ENCODE measurements at regions not wholly inside any gene's neighbourhood (a gene's known extent, or its start where the extent isn't known, plus 50 kb on each side); places are given as distances from the start of the nearest gene placed in this dataset.

- Histone ChIP-seq H3K79me2 (ENCODE audit: insufficient read depth, low read length) (no peaks in the 10 kb centered on the region), H4K20me1 (ENCODE audit: insufficient read depth, low read length) (no peaks in the 10 kb centered on the region), H3K36me3 (ENCODE audit: insufficient read depth, low read length) (no peaks in the 10 kb centered on the region), H3K9ac (ENCODE audit: low read length) (no peak overlapping the region), H3K9me3 (ENCODE audit: insufficient read depth, low read depth, low read length) (no peaks in the 10 kb centered on the region), H3K27ac (ENCODE audit: low read depth, low read length) (no peak overlapping the region), H3K4me2 (ENCODE audit: low read length) (no peak overlapping the region), H3K4me3 (ENCODE audit: insufficient read depth, low read depth, low read length) (no peak overlapping the region), H3K4me1 (ENCODE audit: insufficient read depth, low read length) (no peaks in the 10 kb centered on the region), H3K27me3 (ENCODE audit: insufficient read depth, low read length) (peaks cover 9% of the 10 kb centered on the region), H2AFZ (ENCODE audit: low read depth, low read length) (no peak overlapping the region)
- FAIRE-seq, result no peak
- Mint-ChIP-seq H3K36me3 (ENCODE audit: low read depth, unreplicated experiment) (no peaks in the 10 kb centered on the region), H3K4me1 (ENCODE audit: low read depth, unreplicated experiment) (no peaks in the 10 kb centered on the region), H3K9me3 (ENCODE audit: unreplicated experiment) (peaks cover 10% of the 10 kb centered on the region), H3K27me3 (ENCODE audit: low read depth, unreplicated experiment) (peaks cover 41% of the 10 kb centered on the region), H3K4me3 (ENCODE audit: unreplicated experiment) (no peak overlapping the region), H3K27ac (ENCODE audit: unreplicated experiment) (no peak overlapping the region)
- DNase-seq (ENCODE audit: low read depth), result no peak
- TF ChIP-seq EZH2 (IDR thresholded peaks at IDR 0.05; ENCODE audit: insufficient read depth, low read length), result no peak
- TF ChIP-seq CTCF (IDR thresholded peaks at IDR 0.05; ENCODE audit: insufficient read depth, low read depth, low read length), result no peak
Measured at GRCh38 chr7:140283472-140283871, 106.7 kb upstream of the KDM7A start.

GRCh38 chr7:140281960-140282359 lies 105.2 kb upstream of the KDM7A start:
- no peak overlapping the region for H3K4me2 ChIP-seq (ENCODE audit: low read length)
- H3K36me3 ChIP-seq (ENCODE audit: insufficient read depth, low read length), result no peaks in the 10 kb centered on the region
- no peak overlapping the region for H3K27ac ChIP-seq (ENCODE audit: low read depth, low read length)
- H3K4me1 ChIP-seq (ENCODE audit: insufficient read depth, low read length), result no peaks in the 10 kb centered on the region
- H3K27ac Mint-ChIP-seq (ENCODE audit: unreplicated experiment), result no peak overlapping the region
- no peak overlapping the region for H2AFZ ChIP-seq (ENCODE audit: low read depth, low read length)
- H3K79me2 ChIP-seq (ENCODE audit: insufficient read depth, low read length), result no peaks in the 10 kb centered on the region
- FAIRE-seq, result no peak
- TF ChIP-seq CTCF (IDR thresholded peaks at IDR 0.05; ENCODE audit: insufficient read depth, low read depth, low read length) (no peak), EZH2 (IDR thresholded peaks at IDR 0.05; ENCODE audit: insufficient read depth, low read length) (no peak)
- peaks cover 44% of the 10 kb centered on the region for H3K27me3 Mint-ChIP-seq (ENCODE audit: low read depth, unreplicated experiment)
- no peaks in the 10 kb centered on the region for H3K9me3 ChIP-seq (ENCODE audit: insufficient read depth, low read depth, low read length)
- no peak for DNase-seq (ENCODE audit: low read depth)
- no peak overlapping the region for H3K4me3 ChIP-seq (ENCODE audit: insufficient read depth, low read depth, low read length)
- no peaks in the 10 kb centered on the region for H4K20me1 ChIP-seq (ENCODE audit: insufficient read depth, low read length)
- peaks cover 10% of the 10 kb centered on the region for H3K9me3 Mint-ChIP-seq (ENCODE audit: unreplicated experiment)
- no peak overlapping the region for H3K4me3 Mint-ChIP-seq (ENCODE audit: unreplicated experiment)
- H3K4me1 Mint-ChIP-seq (ENCODE audit: low read depth, unreplicated experiment), result no peaks in the 10 kb centered on the region
- peaks cover 10% of the 10 kb centered on the region for H3K27me3 ChIP-seq (ENCODE audit: insufficient read depth, low read length)
- H3K9ac ChIP-seq (ENCODE audit: low read length), result no peak overlapping the region
- no peaks in the 10 kb centered on the region for H3K36me3 Mint-ChIP-seq (ENCODE audit: low read depth, unreplicated experiment)

GRCh38 chr7:140281255-140281654 lies 104.5 kb upstream of the KDM7A start:
- FAIRE-seq, result no peak
- peaks cover 13% of the 10 kb centered on the region for H3K27me3 ChIP-seq (ENCODE audit: insufficient read depth, low read length)

More at GRCh38 chr7:140281255-140281654, 104.5 kb upstream of the KDM7A start:
- no peaks in the 10 kb centered on the region for H3K79me2 ChIP-seq (ENCODE audit: insufficient read depth, low read length)
- peaks cover 10% of the 10 kb centered on the region for H3K9me3 Mint-ChIP-seq (ENCODE audit: unreplicated experiment)
- H3K9me3 ChIP-seq (ENCODE audit: insufficient read depth, low read depth, low read length), result no peaks in the 10 kb centered on the region
- no peak overlapping the region for H3K4me3 Mint-ChIP-seq (ENCODE audit: unreplicated experiment)
- H3K27ac ChIP-seq (ENCODE audit: low read depth, low read length), result no peak overlapping the region
- no peak overlapping the region for H2AFZ ChIP-seq (ENCODE audit: low read depth, low read length)
- TF ChIP-seq CTCF (IDR thresholded peaks at IDR 0.05; ENCODE audit: insufficient read depth, low read depth, low read length) (no peak), EZH2 (IDR thresholded peaks at IDR 0.05; ENCODE audit: insufficient read depth, low read length) (no peak)
- no peak overlapping the region for H3K4me3 ChIP-seq (ENCODE audit: insufficient read depth, low read depth, low read length)
- H4K20me1 ChIP-seq (ENCODE audit: insufficient read depth, low read length), result no peaks in the 10 kb centered on the region
- no peak overlapping the region for H3K27ac Mint-ChIP-seq (ENCODE audit: unreplicated experiment)
- H3K9ac ChIP-seq (ENCODE audit: low read length), result no peak overlapping the region
- peaks cover 42% of the 10 kb centered on the region for H3K27me3 Mint-ChIP-seq (ENCODE audit: low read depth, unreplicated experiment)
- H3K36me3 ChIP-seq (ENCODE audit: insufficient read depth, low read length), result no peaks in the 10 kb centered on the region
- no peak for DNase-seq (ENCODE audit: low read depth)
- no peaks in the 10 kb centered on the region for H3K4me1 Mint-ChIP-seq (ENCODE audit: low read depth, unreplicated experiment)
- H3K4me2 ChIP-seq (ENCODE audit: low read length), result no peak overlapping the region
- no peaks in the 10 kb centered on the region for H3K36me3 Mint-ChIP-seq (ENCODE audit: low read depth, unreplicated experiment)
- H3K4me1 ChIP-seq (ENCODE audit: insufficient read depth, low read length), result no peaks in the 10 kb centered on the region

All from astrocyte (in vitro differentiated cells and primary cell).